AG08396 (cell line): ENCODE measurements at regions not wholly inside any gene's neighbourhood (a gene's known extent, or its start where the extent isn't known, plus 50 kb on each side); places are given as distances from the start of the nearest gene placed in this dataset.

Experiments used
- DNase-seq: peaks from one replicate; pipeline ENCODE4 v3.0.0; 2012; ENCODE audit warnings: low spot score, mixed read lengths

DNA sequence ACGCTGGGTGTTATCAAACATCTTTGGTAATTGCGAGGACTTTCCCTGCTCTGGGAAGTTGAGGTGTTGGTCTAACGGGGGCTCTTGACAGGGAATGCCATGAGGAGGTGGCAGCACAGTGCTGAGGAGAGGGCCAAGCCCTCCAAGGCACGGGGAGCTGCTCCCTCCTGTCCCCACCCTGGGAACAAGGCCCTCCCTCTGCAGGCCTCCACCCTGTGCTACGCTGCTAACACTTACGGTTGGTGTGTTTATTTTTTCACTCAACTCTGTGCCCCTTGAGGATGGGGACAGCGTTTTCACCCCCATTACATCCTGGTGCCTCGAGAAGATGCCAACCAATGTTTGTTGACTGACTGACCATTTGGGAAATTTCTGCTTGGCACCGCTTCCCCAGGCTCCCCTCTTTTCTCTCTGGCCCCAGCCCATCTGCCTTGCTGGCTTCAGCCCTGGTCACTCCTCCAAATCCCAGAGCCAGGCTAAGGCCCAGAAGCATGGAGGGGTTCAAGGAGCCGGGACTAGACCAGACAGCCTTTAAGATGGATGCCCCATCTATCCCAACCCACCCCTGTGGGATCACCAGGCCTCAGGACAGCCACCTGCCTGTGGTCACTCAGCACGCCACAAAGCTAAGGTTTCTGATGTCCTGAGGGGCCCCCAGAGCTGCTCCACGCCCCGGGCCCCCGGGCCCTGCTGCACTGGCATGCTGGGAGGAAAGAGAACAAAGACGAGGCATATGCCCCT lies 125.7 kb downstream of the BARX1 start:
- peak; percentile 2 for DNase-seq

DNA sequence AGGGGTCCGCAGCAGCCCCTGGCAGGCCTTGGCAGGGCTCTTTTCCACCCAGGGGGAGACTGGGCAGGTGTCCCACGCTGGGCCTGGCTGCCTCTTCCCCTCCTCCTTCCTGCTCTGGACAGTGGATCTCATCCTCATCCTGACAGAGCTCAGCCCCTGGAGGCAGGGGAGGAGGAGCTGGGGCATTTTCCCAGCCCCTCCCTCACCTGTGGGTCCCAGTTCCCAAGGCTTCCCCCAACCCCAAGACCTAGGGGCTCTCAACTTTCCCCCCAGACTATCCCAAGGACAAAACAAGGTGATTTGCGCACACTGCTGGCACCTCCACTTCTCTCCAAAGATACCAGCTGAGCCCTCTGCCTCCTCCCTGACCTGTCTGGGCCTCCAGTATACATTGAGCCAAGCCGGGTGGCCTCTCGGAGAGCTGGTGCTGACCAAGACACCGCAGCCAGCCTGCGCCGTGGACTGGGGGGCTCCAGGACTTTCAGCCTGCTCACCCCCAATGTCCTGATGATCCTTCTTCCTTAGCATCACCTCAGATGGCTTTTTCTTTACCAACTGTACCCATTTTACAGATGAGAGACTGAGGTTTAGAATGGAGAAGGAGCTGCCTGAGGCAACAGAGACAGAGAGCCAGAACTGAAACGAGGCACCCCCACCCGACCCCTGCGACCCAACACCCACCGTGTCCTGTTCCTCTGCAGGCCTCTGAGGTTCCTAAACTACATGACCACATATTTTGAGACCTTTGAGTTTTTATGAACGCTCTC lies 126.6 kb downstream of the BARX1 start:
- DNase-seq = peak; percentile 11

DNA sequence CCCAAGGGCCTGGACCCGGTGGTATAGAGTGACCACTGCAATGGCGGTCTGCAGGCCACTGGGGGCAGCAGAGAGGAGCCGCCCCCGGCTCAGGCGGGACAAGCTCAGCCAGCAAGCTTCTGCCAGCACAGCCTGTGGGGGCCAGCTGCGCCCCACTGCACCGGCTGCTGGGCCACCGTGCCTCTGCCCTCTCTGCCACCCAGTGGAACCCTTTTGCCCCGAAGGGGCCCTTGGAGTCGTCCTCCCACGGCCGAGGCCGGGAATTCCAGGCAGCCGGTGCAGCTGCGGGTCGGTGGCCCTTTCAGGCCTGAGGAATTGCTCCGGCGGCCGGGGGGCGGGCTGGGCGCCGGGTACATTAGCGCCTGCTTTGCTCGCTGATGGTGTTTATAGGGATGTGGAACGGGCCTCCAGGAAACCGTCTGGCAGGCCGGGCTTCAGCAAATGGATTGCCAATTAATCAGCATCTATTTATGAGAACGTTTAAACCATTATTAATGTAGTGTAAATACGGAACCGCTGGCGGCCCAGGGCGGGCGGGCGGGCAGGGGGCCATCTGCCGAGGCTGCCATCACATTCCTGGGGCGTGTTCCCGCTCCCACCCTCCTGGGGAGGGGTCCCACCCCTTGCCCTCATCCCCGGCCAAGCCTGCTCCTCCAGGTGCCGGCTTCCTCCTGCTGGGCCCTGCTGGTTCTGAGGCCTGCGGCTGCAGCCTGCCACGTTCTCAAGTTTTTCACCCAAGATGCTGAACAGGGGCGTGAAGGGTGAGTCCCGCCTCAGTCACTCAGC lies 127.4 kb downstream of the BARX1 start:
- peak; percentile 92 for DNase-seq

DNA sequence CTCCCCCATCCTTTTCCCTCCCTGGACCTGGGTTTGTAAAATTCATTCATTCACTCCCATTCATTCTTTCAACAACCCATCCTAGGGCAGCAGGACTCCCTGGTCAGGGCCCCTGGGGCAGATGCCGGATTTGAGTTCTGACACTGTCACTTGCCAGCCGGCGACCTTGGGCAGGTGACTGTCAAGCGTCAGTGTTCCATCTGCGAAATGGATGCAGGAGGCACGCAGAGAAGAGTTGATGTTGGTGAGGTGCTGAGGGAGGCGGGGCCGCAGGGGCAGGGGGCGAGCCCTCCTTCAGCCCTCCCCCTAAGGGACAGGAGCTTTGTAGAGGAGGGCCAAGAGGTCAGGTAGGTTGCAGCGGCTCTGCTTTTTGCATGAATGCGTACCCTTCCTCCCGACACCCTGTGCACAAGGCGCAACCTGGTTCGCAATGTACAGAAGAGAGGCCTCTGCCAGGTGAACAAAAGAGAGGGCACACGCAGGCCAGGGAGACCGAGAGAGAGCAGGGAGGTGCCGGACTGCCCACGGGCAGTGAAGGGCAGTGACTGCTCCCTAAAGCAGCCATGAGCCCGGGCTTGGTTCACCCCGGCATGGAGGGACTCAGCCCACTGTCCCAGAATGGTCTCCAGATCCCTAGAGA lies 128.1 kb downstream of the BARX1 start:
- DNase-seq = peak; percentile 7

DNA sequence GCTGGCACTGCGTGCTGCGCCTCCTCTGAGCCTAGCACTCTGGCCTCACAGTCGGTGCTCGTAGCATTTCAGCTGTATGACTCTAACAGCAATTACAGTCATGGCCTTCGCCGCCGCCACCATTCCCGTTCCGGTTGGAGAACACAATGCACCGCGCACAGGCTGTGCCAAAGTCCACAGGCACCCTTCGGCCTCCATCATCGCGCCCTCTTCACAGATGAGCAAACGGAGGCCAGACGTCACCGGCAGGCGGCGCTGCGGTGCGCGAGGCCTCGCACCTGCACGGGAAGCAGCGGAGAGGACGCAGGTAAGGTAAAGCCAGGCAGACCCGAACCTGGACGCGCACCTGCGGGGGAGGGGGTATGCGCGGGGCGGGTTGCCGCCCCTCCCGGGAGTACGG lies 128.9 kb downstream of the BARX1 start:
- no peak for DNase-seq

DNA sequence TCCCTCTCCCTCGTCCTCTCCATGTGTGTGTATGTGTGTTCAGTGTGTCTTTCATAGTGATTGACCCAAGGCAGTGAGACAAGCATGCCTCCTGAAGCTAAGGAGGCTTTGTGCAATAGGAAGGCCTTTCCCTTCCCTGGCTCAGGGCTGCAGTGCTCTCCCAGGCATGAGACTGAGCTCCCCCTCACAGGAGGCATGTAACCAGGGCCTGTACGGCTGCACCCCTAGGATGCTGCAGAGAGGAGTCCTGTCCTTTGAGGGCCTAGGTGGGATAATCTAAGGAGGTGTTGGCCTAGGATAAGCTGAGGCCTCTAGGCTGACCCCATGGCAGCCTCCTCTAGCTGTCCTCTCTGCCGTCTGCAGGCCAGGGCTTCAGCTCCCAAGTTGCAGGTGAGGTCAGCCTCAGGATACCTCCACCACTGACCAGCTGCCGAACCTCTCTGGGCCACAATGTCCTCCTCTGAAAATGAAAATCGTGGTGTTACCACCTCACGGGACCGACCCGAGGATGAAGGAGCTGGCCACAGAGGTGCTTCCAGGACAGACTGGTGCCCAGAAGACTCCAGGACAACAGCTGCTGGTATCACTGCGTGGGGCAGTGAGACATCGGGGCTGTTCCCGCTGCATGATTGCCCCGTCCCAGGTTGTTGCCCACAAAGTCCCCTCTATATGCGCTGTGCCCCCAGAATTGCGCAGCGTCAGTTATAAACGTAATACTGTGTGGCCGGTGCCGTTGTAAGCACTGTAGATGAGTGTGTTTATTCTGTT lies 129.6 kb downstream of the BARX1 start:
- peak; percentile 3 for DNase-seq

DNA sequence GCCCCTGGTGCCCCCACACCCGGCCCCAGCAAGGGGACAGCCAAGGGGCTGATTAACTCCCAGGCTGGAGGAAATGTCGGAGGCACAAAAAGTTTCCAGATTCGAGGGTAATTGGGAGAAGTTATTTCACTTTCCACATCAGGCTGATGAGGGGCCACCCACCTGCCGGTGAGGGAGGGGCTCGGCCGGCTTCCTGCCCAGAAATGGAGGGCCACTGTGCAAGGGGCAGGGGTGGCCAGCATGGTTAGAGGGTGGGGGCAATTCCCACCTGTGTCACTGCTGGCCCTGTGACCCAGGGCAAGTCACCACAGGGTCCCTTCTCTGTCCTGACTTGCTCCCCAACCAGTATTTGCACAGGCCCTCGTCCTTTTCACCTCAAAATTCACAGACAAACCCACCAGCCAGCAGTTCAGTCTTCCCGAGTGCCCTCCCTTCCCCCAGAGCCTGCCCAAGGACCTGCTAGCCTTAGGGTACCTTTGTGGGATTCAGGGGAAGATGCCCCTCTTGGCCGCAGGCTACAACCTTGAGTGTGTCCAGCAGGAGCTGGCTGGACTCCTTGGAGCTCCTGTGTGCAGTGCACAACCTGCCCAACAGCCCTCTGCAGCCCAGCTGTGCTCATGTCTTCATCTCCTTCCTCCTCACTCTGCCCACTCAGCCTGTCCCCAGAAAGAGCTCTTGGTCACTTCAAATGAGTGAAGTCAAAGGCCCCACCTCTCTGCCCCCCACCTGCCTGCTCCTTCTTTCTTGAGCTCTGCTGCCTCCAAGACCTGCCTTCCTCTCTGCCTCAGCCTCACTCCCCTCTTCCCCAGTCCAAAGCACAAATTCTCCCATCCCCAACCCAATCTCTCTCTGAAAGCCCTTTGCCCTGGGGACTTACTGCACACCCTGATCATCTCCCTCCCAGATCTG lies 130.5 kb downstream of the BARX1 start:
- no peak for DNase-seq

DNA sequence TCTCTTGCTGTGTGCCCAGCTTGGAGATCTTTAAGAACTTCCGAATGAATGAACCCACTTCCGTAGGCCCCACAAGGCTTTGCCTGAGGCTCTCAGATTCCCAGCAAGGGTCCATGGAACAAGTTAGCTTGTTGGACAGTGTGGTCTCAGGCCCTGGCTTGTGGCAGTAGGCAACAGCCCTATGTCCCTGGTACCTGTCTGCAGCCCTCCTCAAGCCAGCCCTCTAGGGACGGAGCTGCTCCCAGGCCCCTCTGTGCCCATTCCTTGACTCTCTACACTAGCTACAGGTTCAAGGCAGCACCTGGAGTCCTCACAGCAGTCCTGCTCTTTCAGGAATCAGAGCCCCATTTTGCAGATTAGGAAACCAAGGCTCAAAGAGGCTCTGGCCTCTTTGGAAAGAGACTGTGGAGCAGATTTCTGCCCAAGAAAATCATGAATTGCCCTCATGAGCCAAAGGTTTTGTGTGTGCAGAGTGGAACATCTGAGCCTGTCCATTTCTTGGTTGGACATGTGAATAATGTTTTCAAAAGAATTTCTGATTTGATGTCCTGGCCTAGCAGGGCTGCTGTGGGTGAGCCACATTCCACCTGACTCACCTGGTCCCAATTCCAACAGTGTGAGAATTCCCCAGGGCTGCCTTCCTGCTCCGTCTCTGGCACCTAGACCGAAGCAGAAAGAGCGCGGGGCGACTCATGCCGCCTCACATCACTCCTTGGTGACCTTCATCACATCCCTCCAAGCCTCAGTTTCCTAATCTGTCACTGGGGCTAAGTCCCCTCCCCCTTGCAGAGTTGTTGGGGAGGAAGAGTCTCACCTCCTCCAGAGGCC lies 131.7 kb downstream of the BARX1 start:
- no peak for DNase-seq

DNA sequence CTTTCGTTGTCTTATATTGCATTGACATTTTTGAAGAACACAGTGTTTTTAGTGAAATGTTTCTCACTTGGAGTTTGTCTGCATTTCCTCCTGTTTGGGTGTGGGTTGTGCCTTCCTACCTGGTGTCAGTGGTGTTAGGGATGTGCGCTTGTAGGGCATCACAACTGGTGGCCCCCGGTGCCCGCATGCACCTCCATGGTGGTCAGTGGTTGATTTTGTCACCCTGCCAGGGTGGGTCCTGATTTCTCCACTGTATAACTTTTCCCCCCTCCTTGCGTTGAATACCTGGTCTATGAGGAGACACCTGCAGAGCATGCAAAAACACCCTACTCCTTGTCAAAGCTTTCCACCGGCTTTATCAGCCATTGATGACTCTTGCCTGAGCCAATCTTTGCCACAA lies 132.9 kb downstream of the BARX1 start:
- no peak for DNase-seq

DNA sequence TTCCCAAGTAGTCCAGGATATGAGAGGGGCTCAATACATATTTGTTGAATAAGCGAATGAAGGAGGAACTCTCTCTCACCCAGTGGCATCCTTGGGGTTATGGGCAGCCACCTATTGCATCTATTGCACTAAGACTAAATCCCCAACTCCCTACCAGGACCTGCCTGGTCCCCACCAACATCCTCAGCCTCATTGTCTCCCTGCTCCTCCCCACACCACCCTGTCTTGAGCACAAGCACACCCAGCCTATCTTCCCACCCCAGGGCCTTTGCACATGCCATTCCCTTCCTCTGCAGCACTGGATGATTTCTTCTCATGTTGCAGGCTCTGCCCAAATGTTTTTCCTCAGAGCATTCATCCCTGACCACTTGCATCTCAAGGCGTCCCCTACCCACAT lies 133.8 kb downstream of the BARX1 start:
- no peak for DNase-seq

DNA sequence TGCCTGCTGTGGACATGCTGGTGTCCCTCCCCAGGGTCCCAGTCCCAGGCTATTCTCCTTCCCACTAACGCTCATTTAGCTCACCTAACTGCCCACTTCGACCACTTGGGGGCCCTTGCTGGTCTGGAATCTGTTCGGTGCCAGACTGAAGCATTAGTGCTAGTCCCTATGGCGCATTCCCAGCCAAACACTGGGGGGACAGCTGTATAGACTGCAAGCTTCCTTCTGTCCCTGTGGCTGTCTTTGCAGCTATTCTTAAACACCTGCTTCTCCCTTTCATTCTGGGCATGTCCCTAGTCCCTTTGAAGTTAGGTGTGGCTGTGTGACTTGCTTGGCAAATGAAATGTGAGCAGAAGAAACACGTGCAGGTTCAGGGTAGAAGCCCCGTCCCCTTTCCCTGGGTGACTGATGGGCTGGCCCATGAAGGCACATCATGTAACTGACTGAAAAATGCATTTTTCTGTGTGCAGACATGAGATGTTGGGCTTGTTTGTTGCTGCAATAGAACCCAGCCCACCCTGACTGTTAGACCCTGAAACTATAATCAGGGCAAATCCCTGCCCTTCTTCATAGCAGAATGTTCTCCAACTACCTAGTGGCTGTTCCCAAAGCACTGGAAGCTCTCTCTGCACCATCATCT lies 134.4 kb downstream of the BARX1 start:
- no peak for DNase-seq

DNA sequence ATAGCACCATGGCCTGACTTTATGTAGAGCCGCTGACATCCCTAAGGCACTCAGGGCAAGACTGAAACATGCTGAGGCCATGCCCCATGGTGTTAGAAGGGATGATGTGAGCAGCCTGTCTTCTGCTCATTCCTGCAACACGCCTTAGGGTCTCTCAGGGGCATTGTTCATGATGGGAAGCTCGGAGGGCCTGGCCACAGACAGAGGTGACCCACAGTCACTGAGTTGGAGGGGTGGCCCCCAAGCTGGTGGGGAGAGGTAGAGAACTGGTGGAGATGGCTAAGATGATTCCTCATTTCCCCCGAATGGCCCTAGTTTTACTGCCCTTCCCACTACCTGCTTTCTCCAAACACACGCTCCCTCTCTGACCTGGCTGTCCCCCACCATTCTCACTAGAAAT lies 135.2 kb downstream of the BARX1 start:
- DNase-seq = no peak

DNA sequence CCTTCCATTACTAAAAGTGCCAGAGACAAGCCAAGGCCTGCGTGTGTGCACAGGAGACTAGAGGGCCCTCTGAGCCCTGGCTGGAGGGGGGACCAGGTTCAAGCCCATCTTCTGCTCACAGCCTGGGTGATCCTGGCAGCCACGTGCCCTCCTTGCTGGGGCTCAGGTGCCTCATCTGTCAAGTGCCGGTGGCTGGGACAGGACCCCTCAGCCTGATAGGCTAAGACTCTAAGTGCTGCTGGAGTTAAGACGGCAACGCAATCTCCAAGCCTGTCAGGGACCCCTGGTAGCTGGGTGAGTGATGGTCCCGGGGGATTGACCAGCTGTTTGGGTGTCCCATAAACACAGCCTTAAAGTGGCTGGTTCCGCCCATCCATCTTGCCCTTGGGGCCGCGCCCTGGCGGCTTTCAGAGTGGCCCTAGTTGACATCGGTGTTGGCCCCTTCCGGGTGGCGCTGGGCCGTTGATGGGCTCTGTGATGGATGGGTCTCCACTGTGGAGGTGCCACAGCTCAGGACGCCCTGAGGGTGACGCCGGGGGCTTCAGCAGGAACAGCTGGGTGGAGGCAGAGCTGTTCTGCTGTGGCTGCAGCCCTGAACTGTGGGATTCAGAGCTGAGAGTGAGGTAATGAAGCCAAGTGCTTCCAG lies 136.2 kb downstream of the BARX1 start:
- no peak for DNase-seq

DNA sequence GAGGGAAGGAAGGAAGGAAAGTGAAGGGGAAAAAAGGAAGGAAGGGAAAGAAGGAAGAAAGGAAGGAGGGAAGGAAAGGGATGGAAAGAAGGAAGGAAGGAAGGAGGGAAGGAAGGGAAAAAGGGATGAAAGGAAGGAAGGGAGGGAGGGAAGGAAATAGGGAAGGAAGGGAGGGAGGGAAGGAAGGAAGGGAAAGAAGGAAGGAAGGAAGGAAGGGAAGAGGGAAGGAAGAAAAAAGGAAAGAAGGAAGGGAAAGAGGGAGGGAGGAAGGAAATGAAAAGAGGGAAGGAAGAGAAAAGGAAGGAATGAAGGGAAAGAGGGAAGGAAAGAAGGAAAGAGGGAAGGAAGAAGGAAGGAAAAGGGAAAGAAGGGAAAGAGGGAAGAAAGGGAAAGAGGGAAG lies 136.9 kb downstream of the BARX1 start:
- DNase-seq = no peak

DNA sequence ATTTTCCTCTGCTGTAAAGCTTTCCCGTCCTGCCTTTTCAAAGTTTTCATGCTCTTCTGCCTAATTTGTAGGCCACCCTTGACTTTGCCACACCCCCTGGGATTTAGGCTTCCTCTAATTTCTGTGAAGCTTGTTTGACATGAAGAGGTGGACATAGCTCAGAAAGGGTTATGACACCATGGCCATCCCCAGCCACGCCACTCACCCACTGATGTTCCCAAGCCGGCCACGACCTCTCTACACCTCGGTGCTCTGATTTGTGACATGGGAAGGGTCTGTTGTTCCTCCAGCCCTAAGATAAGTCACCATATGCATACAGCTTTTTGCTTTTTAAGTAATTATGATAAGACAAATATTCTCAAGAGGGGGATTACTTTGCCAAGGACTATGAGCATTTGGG lies 139.5 kb downstream of the BARX1 start:
- no peak for DNase-seq

DNA sequence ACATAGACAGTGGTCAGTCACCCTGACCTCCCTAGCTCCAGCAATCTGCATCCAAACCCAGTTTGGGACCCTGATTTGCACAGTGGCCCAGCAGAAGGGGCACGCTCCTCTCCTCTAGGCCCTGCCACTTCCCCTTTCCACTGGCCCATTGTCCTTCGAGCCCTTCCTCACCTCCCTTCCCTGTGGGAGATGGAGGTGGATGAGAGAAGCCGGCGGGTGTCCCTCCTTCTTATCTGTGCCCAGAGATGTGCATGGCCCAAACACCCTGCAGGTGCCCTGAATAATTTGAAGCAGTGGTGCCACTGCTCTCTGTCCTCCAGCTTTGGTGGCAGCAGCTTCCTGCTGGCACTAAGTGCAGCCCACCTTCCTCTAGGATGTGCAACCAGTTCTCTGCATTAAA lies 140.0 kb downstream of the BARX1 start:
- DNase-seq = no peak

DNA sequence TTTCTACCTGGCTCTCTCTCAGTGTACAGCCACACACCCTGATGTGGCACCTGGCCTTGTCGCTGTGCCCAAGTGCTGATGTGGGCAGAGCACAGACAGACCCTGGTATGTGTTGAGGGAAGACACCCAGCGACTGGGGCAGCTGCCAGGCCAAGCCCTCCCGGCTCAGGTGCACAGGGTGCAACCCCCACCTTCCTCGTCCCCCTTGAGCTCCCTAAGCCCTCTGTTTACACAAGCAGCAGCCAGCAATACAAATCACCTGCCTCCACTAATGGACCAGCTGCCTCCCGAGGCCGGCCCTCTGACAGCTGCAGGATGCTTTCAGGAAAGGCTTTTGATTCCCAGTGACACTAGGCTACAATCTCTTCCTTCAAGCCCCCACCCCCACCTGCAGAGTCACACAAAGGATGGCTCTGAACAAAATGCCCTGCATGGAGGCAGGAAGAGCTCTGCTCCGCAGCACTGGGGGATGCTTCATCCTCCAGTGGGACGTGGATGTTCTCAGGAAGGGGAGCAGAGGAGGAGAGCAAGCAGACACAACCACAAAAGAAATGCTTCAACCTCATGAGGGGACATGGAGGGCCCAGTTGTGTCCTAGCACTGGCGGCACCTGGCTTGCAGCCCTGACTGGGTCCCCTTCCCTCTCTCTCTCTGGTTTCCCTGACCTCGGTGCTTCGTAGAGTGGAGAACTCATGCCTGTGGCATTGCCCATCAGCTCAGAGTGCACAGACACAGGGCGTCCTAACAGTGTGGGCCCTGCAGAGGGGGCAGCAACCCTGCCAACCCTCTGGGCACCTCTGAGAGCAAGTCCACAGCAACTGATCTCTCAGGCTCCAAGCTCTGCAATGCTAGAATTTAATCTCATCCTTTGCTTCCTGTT lies 140.8 kb downstream of the BARX1 start:
- no peak for DNase-seq
